GM23338 (cell line): ENCODE measurements at regions not wholly inside any gene's neighbourhood (a gene's known extent, or its start where the extent isn't known, plus 50 kb on each side); places are given as distances from the start of the nearest gene placed in this dataset.

Experiments
- ATAC-seq: fragments of 200-7000 bp; cut with Tn5 transposase; 3 replicates; pipeline ENCODE4 v1.9.1; 2020
- DNase-seq: peaks from one replicate; pipeline ENCODE4 v3.0.0-alpha.2; 2015; ENCODE audit warnings: low spot score
- H2AFZ ChIP-seq: fragments of 200-600 bp; sonication (generic); 2 replicates; pipeline ENCODE4 v1.8.0; 2016; ENCODE audit warnings: antibody characterized with exemption, mild to moderate bottlenecking, moderate library complexity
- H3F3A ChIP-seq: fragments of 200-600 bp; sonication (generic); replicated peaks from 2 replicates; pipeline ENCODE4 v1.8.0; 2017; ENCODE audit warnings: antibody characterized with exemption, mixed run types, low read depth
- H3K27ac ChIP-seq: fragments of 200-600 bp; sonication (generic); 2 replicates; pipeline ENCODE4 v1.6.1; 2016; ENCODE audit warnings: low read depth
- H3K27me3 ChIP-seq: fragments of 200-600 bp; sonication (generic); 2 replicates; pipeline ENCODE4 v1.8.0; 2016; ENCODE audit warnings: mild to moderate bottlenecking, mixed run types, moderate library complexity; ENCODE audit not compliant: insufficient read depth
- H3K36me3 ChIP-seq: fragments of 200-600 bp; sonication (generic); 2 replicates; pipeline ENCODE4 v1.8.0; 2016; ENCODE audit warnings: mild to moderate bottlenecking; ENCODE audit not compliant: insufficient read depth
- H3K4me1 ChIP-seq: fragments of 200-600 bp; sonication (generic); 2 replicates; pipeline ENCODE4 v1.8.0; 2016; ENCODE audit warnings: mild to moderate bottlenecking, moderate library complexity; ENCODE audit not compliant: insufficient read depth
- H3K4me2 ChIP-seq: fragments of 200-600 bp; sonication (generic); 2 replicates; pipeline ENCODE4 v1.7.1; 2017; ENCODE audit warnings: mixed run types
- H3K4me3 ChIP-seq: fragments of 200-600 bp; sonication (generic); 2 replicates; pipeline ENCODE4 v1.6.1; 2016; ENCODE audit warnings: mixed run types
- H3K79me2 ChIP-seq: fragments of 200-600 bp; sonication (generic); replicated peaks from 2 replicates; pipeline ENCODE4 v1.8.0; 2017; ENCODE audit warnings: mild to moderate bottlenecking; ENCODE audit not compliant: insufficient read depth
- H3K9me2 ChIP-seq: fragments of 200-600 bp; sonication (generic); 2 replicates; pipeline ENCODE4 v1.8.0; 2017; ENCODE audit not compliant: insufficient read depth
- H4K20me1 ChIP-seq: fragments of 200-600 bp; sonication (generic); replicated peaks from 2 replicates; pipeline ENCODE4 v1.8.0; 2017; ENCODE audit warnings: mild to moderate bottlenecking; ENCODE audit not compliant: insufficient read depth
- H3K27ac Mint-ChIP-seq: 2 replicates; pipeline ENCODE4 v1.8.0; 2020; ENCODE audit warnings: inconsistent platforms, mild to moderate bottlenecking, moderate library complexity, mixed read lengths
- H3K27me3 Mint-ChIP-seq: 3 replicates; pipeline ENCODE4 v1.8.0; 2022; ENCODE audit warnings: low read depth, mild to moderate bottlenecking, moderate library complexity, mixed read lengths, inconsistent platforms; ENCODE audit not compliant: insufficient read depth, poor library complexity
- H3K36me3 Mint-ChIP-seq: 3 replicates; pipeline ENCODE4 v1.8.0; 2021; ENCODE audit warnings: low read depth, mild to moderate bottlenecking, inconsistent platforms, moderate library complexity, mixed read lengths
- H3K4me1 Mint-ChIP-seq: 3 replicates; pipeline ENCODE4 v1.8.0; 2020; ENCODE audit warnings: mild to moderate bottlenecking, inconsistent platforms, mixed read lengths
- H3K4me3 Mint-ChIP-seq: 3 replicates; pipeline ENCODE4 v1.8.0; 2021; ENCODE audit warnings: moderate library complexity, mild to moderate bottlenecking, inconsistent platforms, mixed read lengths
- H3K9me3 Mint-ChIP-seq: 3 replicates; pipeline ENCODE4 v1.8.0; 2020; ENCODE audit warnings: moderate library complexity, mild to moderate bottlenecking, inconsistent platforms, mixed read lengths
- CREB1 ChIP-seq: fragments of 250-450 bp; sonication (Bioruptor Pico); IDR thresholded peaks from 2 replicates; pipeline ENCODE4 v1.5.0; 2020; ENCODE audit warnings: low read depth, mild to moderate bottlenecking, moderate library complexity
- CTCF ChIP-seq, 2 experiments: fragments of 200-600 bp in 1 of 2; sonication (generic) in 1 of 2; conservative IDR thresholded peaks; 2 replicates each; pipeline versions ENCODE4 v1.5.1 to v1.6.1; 2016 to 2017; ENCODE audit warnings: antibody characterized with exemption in 2 of 2, low read depth in 2 of 2, mild to moderate bottlenecking in 2 of 2, moderate library complexity in 1 of 2
- ETS1 ChIP-seq: IDR thresholded peaks from 2 replicates; pipeline ENCODE4 v1.6.1; 2016; ENCODE audit warnings: antibody characterized with exemption
- EZH2 ChIP-seq: fragments of 200-600 bp; sonication (generic); IDR thresholded peaks from one replicate; pipeline ENCODE4 v1.8.0; 2017; ENCODE audit warnings: antibody characterized with exemption, mild to moderate bottlenecking, low read depth; ENCODE audit not compliant: unreplicated experiment
- EZH2phosphoT487 ChIP-seq: fragments of 200-600 bp; sonication (generic); IDR thresholded peaks from one replicate; pipeline ENCODE4 v1.8.1; 2018; ENCODE audit warnings: antibody characterized with exemption; ENCODE audit not compliant: unreplicated experiment
- JUNB ChIP-seq: IDR thresholded peaks from one replicate; pipeline ENCODE4 v1.6.1; 2016; ENCODE audit warnings: antibody characterized with exemption; ENCODE audit not compliant: unreplicated experiment
- NANOG ChIP-seq: IDR thresholded peaks from 2 replicates; pipeline ENCODE4 v1.6.1; 2016; ENCODE audit warnings: antibody characterized with exemption, borderline replicate concordance
- POLR2AphosphoS5 ChIP-seq: IDR thresholded peaks from 2 replicates; pipeline ENCODE4 v1.6.1; 2016; ENCODE audit warnings: antibody characterized with exemption, low read depth
- REST ChIP-seq: IDR thresholded peaks from one replicate; pipeline ENCODE4 v1.6.1; 2018; ENCODE audit warnings: antibody characterized with exemption; ENCODE audit not compliant: unreplicated experiment
- STAT1 ChIP-seq: IDR thresholded peaks from one replicate; pipeline ENCODE4 v1.6.1; 2016; ENCODE audit warnings: antibody characterized with exemption; ENCODE audit not compliant: unreplicated experiment
- ZNF114 ChIP-seq: fragments of 250-450 bp; sonication (Bioruptor Pico); IDR thresholded peaks from 2 replicates; pipeline ENCODE4 v1.5.0; 2020; ENCODE audit warnings: mild to moderate bottlenecking, moderate library complexity
- ZNF331 ChIP-seq: fragments of 250-450 bp; sonication (Bioruptor Pico); IDR thresholded peaks from 2 replicates; pipeline ENCODE4 v1.5.0; 2020; ENCODE audit warnings: low read depth, mild to moderate bottlenecking, moderate library complexity
- ZNF462 ChIP-seq: fragments of 250-450 bp; sonication (Bioruptor Pico); IDR thresholded peaks from 2 replicates; pipeline ENCODE4 v1.5.0; 2020; ENCODE audit warnings: mild to moderate bottlenecking, moderate library complexity

GRCh38 chr9:115416299-115416698, 298.3 kb upstream of the TNC start:
- 0 out of 2 replicates have a peak, but pooled peaks cover 10% of the 10 kb centered on the region for H3K4me1 ChIP-seq
- Mint-ChIP-seq H3K36me3 (peaks cover 12% of the 10 kb centered on the region), H3K27me3 (no peaks in the 10 kb centered on the region)

More at GRCh38 chr9:115416299-115416698, 298.3 kb upstream of the TNC start:
- H3K27ac Mint-ChIP-seq = no peak overlapping the region
- Histone ChIP-seq H3K27ac (no peak overlapping the region), H3K27me3 (no peaks in the 10 kb centered on the region), H3K4me2 (no peak overlapping the region), H3K36me3 (no peaks in the 10 kb centered on the region; the same call in 1 of the 2 replicates), H4K20me1 (no peaks in the 10 kb centered on the region), H3K4me3 (no peak overlapping the region), H3K79me2 (no peaks in the 10 kb centered on the region), H3F3A (no peaks in the 10 kb centered on the region), H3K9me2 (no peaks in the 10 kb centered on the region), H2AFZ (no peak overlapping the region)
- peaks cover 6% of the 10 kb centered on the region; the same call in 2 of the 3 replicates for H3K4me1 Mint-ChIP-seq
- H3K4me3 Mint-ChIP-seq = no peak overlapping the region
- peaks cover 19% of the 10 kb centered on the region for H3K9me3 Mint-ChIP-seq
- DNase-seq (no peak), ATAC-seq (no peak)
- no peak for TF ChIP-seq NANOG
- TF ChIP-seq ZNF462 (CRISPR knock-in tag) = no peak
- no peak for TF ChIP-seq CTCF (conservative IDR thresholded peaks at IDR 0.05; ENCODE audit: low read depth in 2 of 2)
- TF ChIP-seq STAT1 = no peak
- no peak for TF ChIP-seq CREB1
- TF ChIP-seq ZNF331 (CRISPR knock-in tag) = no peak
- TF ChIP-seq EZH2phosphoT487 = no peak
- no peak for TF ChIP-seq JUNB
- no peak for TF ChIP-seq REST
- TF ChIP-seq POLR2AphosphoS5 = no peak
- TF ChIP-seq EZH2 = no peak
- no peak for TF ChIP-seq ZNF114
- no peak for TF ChIP-seq ETS1
